Neural crest cell (in vitro differentiated cells): ENCODE measurements at regions not wholly inside any gene's neighbourhood (a gene's known extent, or its start where the extent isn't known, plus 50 kb on each side); places are given as distances from the start of the nearest gene placed in this dataset.

Source experiments
- DNase-seq: peaks from one replicate; pipeline ENCODE4 v3.0.0; 2021; ENCODE audit warnings: low read depth, mixed read lengths, low spot score
- H3K27ac Mint-ChIP-seq: one replicate; pipeline ENCODE4 v1.8.0; 2021; ENCODE audit warnings: mild to moderate bottlenecking, mixed read lengths; ENCODE audit not compliant: unreplicated experiment
- H3K27me3 Mint-ChIP-seq: 2 replicates; pipeline ENCODE4 v1.8.0; 2021; ENCODE audit warnings: low read depth, mild to moderate bottlenecking, mixed read lengths
- H3K36me3 Mint-ChIP-seq: 2 replicates; pipeline ENCODE4 v1.8.0; 2021; ENCODE audit warnings: low read depth, mild to moderate bottlenecking, mixed read lengths
- H3K4me1 Mint-ChIP-seq: 2 replicates; pipeline ENCODE4 v1.8.0; 2021; ENCODE audit warnings: mixed read lengths
- H3K4me3 Mint-ChIP-seq: one replicate; pipeline ENCODE4 v1.8.0; 2021; ENCODE audit warnings: mild to moderate bottlenecking, mixed read lengths
- H3K9me3 Mint-ChIP-seq: 2 replicates; pipeline ENCODE4 v1.8.0; 2021; ENCODE audit warnings: mixed read lengths
- TF ChIP-seq, protein P1 (sequence below): fragments of 200-600 bp; sonication (generic); conservative IDR thresholded peaks from 2 replicates; pipeline ENCODE4 v1.5.0; 2021; ENCODE audit warnings: antibody characterized with exemption, mild to moderate bottlenecking

- peaks cover 3% of the 10 kb centered on the region for H3K9me3 Mint-ChIP-seq
- no peak for DNase-seq
- H3K4me1 Mint-ChIP-seq: peaks cover 39% of the 10 kb centered on the region
- TF ChIP-seq, protein P1, sequence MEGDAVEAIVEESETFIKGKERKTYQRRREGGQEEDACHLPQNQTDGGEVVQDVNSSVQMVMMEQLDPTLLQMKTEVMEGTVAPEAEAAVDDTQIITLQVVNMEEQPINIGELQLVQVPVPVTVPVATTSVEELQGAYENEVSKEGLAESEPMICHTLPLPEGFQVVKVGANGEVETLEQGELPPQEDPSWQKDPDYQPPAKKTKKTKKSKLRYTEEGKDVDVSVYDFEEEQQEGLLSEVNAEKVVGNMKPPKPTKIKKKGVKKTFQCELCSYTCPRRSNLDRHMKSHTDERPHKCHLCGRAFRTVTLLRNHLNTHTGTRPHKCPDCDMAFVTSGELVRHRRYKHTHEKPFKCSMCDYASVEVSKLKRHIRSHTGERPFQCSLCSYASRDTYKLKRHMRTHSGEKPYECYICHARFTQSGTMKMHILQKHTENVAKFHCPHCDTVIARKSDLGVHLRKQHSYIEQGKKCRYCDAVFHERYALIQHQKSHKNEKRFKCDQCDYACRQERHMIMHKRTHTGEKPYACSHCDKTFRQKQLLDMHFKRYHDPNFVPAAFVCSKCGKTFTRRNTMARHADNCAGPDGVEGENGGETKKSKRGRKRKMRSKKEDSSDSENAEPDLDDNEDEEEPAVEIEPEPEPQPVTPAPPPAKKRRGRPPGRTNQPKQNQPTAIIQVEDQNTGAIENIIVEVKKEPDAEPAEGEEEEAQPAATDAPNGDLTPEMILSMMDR: no peak
- H3K27me3 Mint-ChIP-seq: no peaks in the 10 kb centered on the region
- no peaks in the 10 kb centered on the region for H3K36me3 Mint-ChIP-seq
- H3K27ac Mint-ChIP-seq: no peak overlapping the region
- H3K4me3 Mint-ChIP-seq: no peak overlapping the region
Observed at GRCh38 chr9:109973336-109973735, 193.3 kb downstream of the PALM2AKAP2 start.

DNA sequence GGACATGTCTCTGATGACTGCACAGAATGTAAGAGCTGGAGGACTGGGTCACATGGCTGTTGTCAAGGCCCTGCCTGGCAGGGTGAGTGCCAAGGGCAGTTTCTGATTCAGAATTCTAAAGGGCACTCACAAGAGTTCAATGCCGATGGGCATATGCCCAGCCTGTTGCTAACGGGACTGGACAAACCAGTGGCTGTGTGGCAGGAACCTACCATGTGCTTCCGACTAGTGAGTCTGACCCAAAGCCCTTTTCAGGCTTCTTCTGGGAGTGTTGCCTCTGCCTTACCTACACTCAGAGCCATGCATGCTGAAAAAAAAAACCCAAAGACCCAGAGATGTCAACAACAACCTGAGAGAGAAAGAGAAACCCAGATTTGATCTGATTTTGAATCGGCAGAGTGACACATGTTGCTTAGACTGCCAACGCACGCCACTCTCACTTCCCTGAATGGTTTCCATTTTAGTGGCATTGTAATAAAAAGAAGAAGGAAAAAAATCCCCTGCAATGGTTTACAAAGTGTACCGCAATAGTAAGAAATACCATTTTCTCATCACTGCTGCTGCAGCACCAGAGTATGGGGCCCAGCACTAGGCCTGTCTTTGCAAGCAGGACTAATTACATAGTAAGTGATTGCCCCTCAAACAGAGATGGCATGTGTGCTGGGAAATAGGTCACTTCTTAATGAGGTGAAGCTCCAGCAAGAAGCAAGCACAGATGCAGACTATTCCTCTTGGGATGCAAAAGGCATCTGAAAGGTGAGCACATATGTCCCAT, 194.3 kb downstream of the PALM2AKAP2 start:
- Mint-ChIP-seq H3K36me3 (no peaks in the 10 kb centered on the region), H3K9me3 (peaks cover 3% of the 10 kb centered on the region), H3K4me3 (no peak overlapping the region), H3K4me1 (peaks cover 29% of the 10 kb centered on the region), H3K27ac (no peak overlapping the region), H3K27me3 (no peaks in the 10 kb centered on the region)
- no peak for DNase-seq
- TF ChIP-seq, protein P1: no peak

GRCh38 chr9:109974918-109975276, 194.9 kb downstream of the PALM2AKAP2 start:
- peaks cover 23% of the 10 kb centered on the region for H3K4me1 Mint-ChIP-seq
- H3K27ac Mint-ChIP-seq: no peak overlapping the region
- H3K36me3 Mint-ChIP-seq: no peaks in the 10 kb centered on the region
- DNase-seq: no peak
- TF ChIP-seq, protein P1: no peak
- H3K4me3 Mint-ChIP-seq: no peak overlapping the region
- no peaks in the 10 kb centered on the region for H3K27me3 Mint-ChIP-seq
- peaks cover 3% of the 10 kb centered on the region for H3K9me3 Mint-ChIP-seq

DNA sequence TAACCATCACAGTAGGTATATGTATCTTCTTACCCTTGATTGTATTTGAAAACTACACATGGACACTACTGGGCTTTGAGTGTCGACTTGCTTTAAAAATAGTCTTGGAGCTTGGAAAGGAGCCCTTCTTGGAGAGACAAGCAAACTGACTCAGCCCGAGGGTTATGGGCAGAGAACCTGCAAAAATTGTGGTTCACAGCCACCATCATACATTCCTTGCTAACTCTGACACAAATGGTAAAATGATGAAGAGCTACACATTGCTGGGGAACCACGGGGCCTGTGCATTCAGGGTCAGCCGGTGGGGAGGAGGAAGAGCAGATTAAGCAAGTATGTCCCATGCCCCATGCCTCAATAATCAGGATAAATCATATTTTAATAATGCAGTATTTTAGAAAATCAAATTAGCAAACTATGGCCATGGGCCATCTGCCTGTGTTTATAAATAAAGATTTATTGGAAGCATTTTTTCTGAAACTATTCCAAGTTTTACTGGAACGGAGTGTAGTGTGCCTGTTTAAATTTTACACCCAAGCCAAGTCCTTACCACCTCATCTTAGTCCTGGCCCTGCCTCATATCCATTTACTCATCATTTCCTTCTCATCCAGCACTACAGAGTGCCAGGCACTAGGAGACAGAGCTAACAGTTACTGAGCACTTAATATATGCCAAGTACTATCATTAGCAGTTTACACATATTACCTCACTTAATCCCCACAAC, 195.7 kb downstream of the PALM2AKAP2 start:
- TF ChIP-seq, protein P1: no peak
- peaks cover 3% of the 10 kb centered on the region for H3K9me3 Mint-ChIP-seq
- H3K27ac Mint-ChIP-seq: no peak overlapping the region
- peaks cover 17% of the 10 kb centered on the region for H3K4me1 Mint-ChIP-seq
- H3K36me3 Mint-ChIP-seq: no peaks in the 10 kb centered on the region
- H3K27me3 Mint-ChIP-seq: no peaks in the 10 kb centered on the region
- no peak overlapping the region for H3K4me3 Mint-ChIP-seq
- no peak for DNase-seq

GRCh38 chr9:109976303-109976702, 196.3 kb downstream of the PALM2AKAP2 start:
- TF ChIP-seq, protein P1: no peak
- Mint-ChIP-seq H3K27ac (no peak overlapping the region), H3K36me3 (no peaks in the 10 kb centered on the region), H3K4me1 (peaks cover 16% of the 10 kb centered on the region), H3K4me3 (no peak overlapping the region), H3K27me3 (no peaks in the 10 kb centered on the region), H3K9me3 (peaks cover 3% of the 10 kb centered on the region)
- DNase-seq: no peak
